ENCODE measurements at regions not wholly inside any gene's neighbourhood (a gene's known extent, or its start where the extent isn't known, plus 50 kb on each side); places are given as distances from the start of the nearest gene placed in this dataset.

- Histone ChIP-seq H4K20me1 (ENCODE audit: insufficient read depth) (no peaks in the 10 kb centered on the region), H3K4me3 (ENCODE audit: low read length) (no peak overlapping the region), H3K9me2 (ENCODE audit: insufficient read depth, low read length) (no peaks in the 10 kb centered on the region), H3K79me2 (replicated peaks; ENCODE audit: insufficient read depth, low read length) (no peaks in the 10 kb centered on the region), H3K9ac (ENCODE audit: low read length) (no peak overlapping the region), H3K9me3 (ENCODE audit: low read length) (no peaks in the 10 kb centered on the region), H2AFZ (ENCODE audit: low read depth, low read length) (no peak overlapping the region), H3K27me3 (ENCODE audit: insufficient read depth, low read depth, low read length) (no peaks in the 10 kb centered on the region), H3K36me3 (ENCODE audit: insufficient read depth, low read length) (no peaks in the 10 kb centered on the region), H3K4me2 (ENCODE audit: low read length) (no peak overlapping the region), H3K27ac (ENCODE audit: low read length) (no peak overlapping the region), H3F3A (ENCODE audit: insufficient read depth, low read length, poor library complexity, severe bottlenecking) (no peaks in the 10 kb centered on the region)
- no peak for TF ChIP-seq POLR2AphosphoS5 (IDR thresholded peaks at IDR 0.05)
These were observed 260.7 kb downstream of the AJAP1 start for GRCh38 chr1:4915154-4915553.

GRCh38 chr1:4908486-4908885 is 254.1 kb downstream of the AJAP1 start:
- no peak overlapping the region for H2AFZ ChIP-seq (ENCODE audit: low read depth, low read length)
- no peaks in the 10 kb centered on the region for H4K20me1 ChIP-seq (ENCODE audit: insufficient read depth)
- H3K36me3 ChIP-seq (ENCODE audit: insufficient read depth, low read length): no peaks in the 10 kb centered on the region
- no peak overlapping the region for H3K4me3 ChIP-seq (ENCODE audit: low read length)
- no peak overlapping the region for H3K27ac ChIP-seq (ENCODE audit: low read length)
- no peaks in the 10 kb centered on the region for H3K9me3 ChIP-seq (ENCODE audit: low read length)
- H3K4me2 ChIP-seq (ENCODE audit: low read length): no peak overlapping the region
- no peaks in the 10 kb centered on the region for H3K79me2 ChIP-seq (replicated peaks; ENCODE audit: insufficient read depth, low read length)
- H3K27me3 ChIP-seq (ENCODE audit: insufficient read depth, low read depth, low read length): no peaks in the 10 kb centered on the region
- H3K9ac ChIP-seq (ENCODE audit: low read length): no peak overlapping the region
- TF ChIP-seq CTCF (IDR thresholded peaks at IDR 0.05; ENCODE audit: poor library complexity, severe bottlenecking) (no peak), TAF1 (IDR thresholded peaks at IDR 0.05; ENCODE audit: low read depth) (no peak), MXI1 (conservative IDR thresholded peaks at IDR 0.05; ENCODE audit: poor library complexity, severe bottlenecking) (no peak), POLR2AphosphoS5 (IDR thresholded peaks at IDR 0.05) (no peak), REST (IDR thresholded peaks at IDR 0.05; ENCODE audit: borderline replicate concordance) (no peak), SMC3 (conservative IDR thresholded peaks at IDR 0.05; ENCODE audit: poor library complexity) (no peak)
- H3F3A ChIP-seq (ENCODE audit: insufficient read depth, low read length, poor library complexity, severe bottlenecking): no peaks in the 10 kb centered on the region
- no peaks in the 10 kb centered on the region for H3K9me2 ChIP-seq (ENCODE audit: insufficient read depth, low read length)

GRCh38 chr1:4894566-4894965 is 240.2 kb downstream of the AJAP1 start:
- no peaks in the 10 kb centered on the region for H3K36me3 ChIP-seq (ENCODE audit: insufficient read depth, low read length)
- no peak overlapping the region for H3K27ac ChIP-seq (ENCODE audit: low read length)
- no peaks in the 10 kb centered on the region for H3K9me3 ChIP-seq (ENCODE audit: low read length)
- no peaks in the 10 kb centered on the region for H3F3A ChIP-seq (ENCODE audit: insufficient read depth, low read length, poor library complexity, severe bottlenecking)
- no peak overlapping the region for H3K4me2 ChIP-seq (ENCODE audit: low read length)
- H3K27me3 ChIP-seq (ENCODE audit: insufficient read depth, low read depth, low read length): no peaks in the 10 kb centered on the region
- no peaks in the 10 kb centered on the region for H3K9me2 ChIP-seq (ENCODE audit: insufficient read depth, low read length)
- H4K20me1 ChIP-seq (ENCODE audit: insufficient read depth): no peaks in the 10 kb centered on the region
- H3K9ac ChIP-seq (ENCODE audit: low read length): no peak overlapping the region
- H2AFZ ChIP-seq (ENCODE audit: low read depth, low read length): no peak overlapping the region
- no peak overlapping the region for H3K4me3 ChIP-seq (ENCODE audit: low read length)
- H3K79me2 ChIP-seq (replicated peaks; ENCODE audit: insufficient read depth, low read length): no peaks in the 10 kb centered on the region
- no peak for TF ChIP-seq POLR2AphosphoS5 (IDR thresholded peaks at IDR 0.05)
- no peak for TF ChIP-seq TAF1 (IDR thresholded peaks at IDR 0.05; ENCODE audit: low read depth)
- no peak for TF ChIP-seq RAD21 (conservative IDR thresholded peaks at IDR 0.05)
- TF ChIP-seq SMC3 (conservative IDR thresholded peaks at IDR 0.05; ENCODE audit: poor library complexity): no peak
